IMR-90 (cell line): ENCODE measurements at regions not wholly inside any gene's neighbourhood (a gene's known extent, or its start where the extent isn't known, plus 50 kb on each side); places are given as distances from the start of the nearest gene placed in this dataset.

ENCODE experiments used
- ATAC-seq: fragments of 200-7000 bp; cut with Tn5 transposase; 2 replicates; pipeline ENCODE4 v1.9.1; 2020; ENCODE audit warnings: low read depth, mild to moderate bottlenecking, moderate library complexity
- BruUV-seq: library from RNA; stranded (reverse); fragments of 400-500 nt; replicated peaks from 2 replicates; lab custom pipeline; 2021; lab: Mats Ljungman, UMichigan
- CTCF ChIA-PET: fragments of 300-600 bp; formaldehyde crosslinking; extraction: SDS; loops from one replicate; lab custom pipeline; 2021; ENCODE audit warnings: antibody characterized with exemption; lab: Yijun Ruan, JAX
- POLR2A ChIA-PET: fragments of 300-600 bp; sonication (Branson Sonifier 250); formaldehyde crosslinking; loops from one replicate; lab custom pipeline; 2022; ENCODE audit warnings: antibody characterized with exemption; ENCODE audit not compliant: unreplicated experiment; lab: Charles Lee
- DNase-seq: peaks from one replicate; pipeline ENCODE4 v3.0.0; 2013
- H2AFZ ChIP-seq: replicated peaks from 2 replicates; pipeline ENCODE3; 2013; ENCODE audit warnings: low read length, mild to moderate bottlenecking; ENCODE audit not compliant: poor library complexity
- H2AK5ac ChIP-seq: 2 replicates; pipeline ENCODE4 v1.6.1; 2013; ENCODE audit warnings: low read depth, low read length, inconsistent platforms
- H2AK9ac ChIP-seq: replicated peaks from 2 replicates; pipeline ENCODE3; 2013; ENCODE audit warnings: mild to moderate bottlenecking, low read depth, low read length, moderate library complexity; ENCODE audit not compliant: poor library complexity
- H2BK120ac ChIP-seq: 2 replicates; pipeline ENCODE4 v1.6.1; 2013; ENCODE audit warnings: low read depth, low read length, inconsistent platforms
- H2BK15ac ChIP-seq: 3 replicates; pipeline ENCODE4 v1.6.1; 2013; ENCODE audit warnings: low read depth, low read length, inconsistent platforms
- H2BK20ac ChIP-seq: 2 replicates; pipeline ENCODE4 v1.6.1; 2013; ENCODE audit warnings: low read depth, mild to moderate bottlenecking, inconsistent platforms, low read length, moderate library complexity
- H2BK5ac ChIP-seq: 2 replicates; pipeline ENCODE4 v1.6.1; 2013; ENCODE audit warnings: mild to moderate bottlenecking, low read depth, low read length, inconsistent platforms; ENCODE audit not compliant: poor library complexity, severe bottlenecking
- H3K14ac ChIP-seq: replicated peaks from 2 replicates; pipeline ENCODE4 v1.6.1; 2013; ENCODE audit warnings: low read depth, low read length, inconsistent platforms
- H3K18ac ChIP-seq: 2 replicates; pipeline ENCODE4 v1.6.1; 2013; ENCODE audit warnings: low read depth, low read length, control low read depth
- H3K23ac ChIP-seq: 2 replicates; pipeline ENCODE4 v1.6.1; 2013; ENCODE audit warnings: low read depth, low read length, inconsistent platforms
- H3K27ac ChIP-seq: 2 replicates; pipeline ENCODE4 v1.5.1; 2013; ENCODE audit warnings: mild to moderate bottlenecking, control low read depth, low read length; ENCODE audit not compliant: insufficient read depth
- H3K27me3 ChIP-seq: 2 replicates; pipeline ENCODE4 v1.6.1; 2013; ENCODE audit warnings: low read length; ENCODE audit not compliant: control insufficient read depth, insufficient read depth
- H3K36me3 ChIP-seq: 2 replicates; pipeline ENCODE4 v1.6.1; 2013; ENCODE audit warnings: low read length, mixed read lengths; ENCODE audit not compliant: control insufficient read depth, insufficient read depth
- H3K4ac ChIP-seq: 2 replicates; pipeline ENCODE4 v1.6.1; 2013; ENCODE audit warnings: low read depth, low read length, inconsistent platforms
- H3K4me1 ChIP-seq: 2 replicates; pipeline ENCODE4 v1.6.1; 2013; ENCODE audit warnings: low read length, mixed read lengths; ENCODE audit not compliant: control insufficient read depth, insufficient read depth
- H3K4me2 ChIP-seq: 2 replicates; pipeline ENCODE4 v1.6.1; 2013; ENCODE audit warnings: low read depth, mild to moderate bottlenecking, control low read depth, low read length, moderate library complexity
- H3K4me3 ChIP-seq: 2 replicates; pipeline ENCODE4 v1.5.1; 2013; ENCODE audit warnings: low read depth, mild to moderate bottlenecking, control low read depth, low read length, moderate library complexity; ENCODE audit not compliant: insufficient read depth
- H3K56ac ChIP-seq: 2 replicates; pipeline ENCODE4 v1.6.1; 2013; ENCODE audit warnings: low read length, inconsistent platforms; ENCODE audit not compliant: insufficient read depth; ENCODE audit errors: extremely low read depth
- H3K79me1 ChIP-seq, 2 experiments: 2 replicates each; pipeline ENCODE4 v1.6.1; 2013; ENCODE audit warnings: low read length in 2 of 2, inconsistent platforms in 1 of 2, low read depth in 1 of 2
- H3K9ac ChIP-seq: 2 replicates; pipeline ENCODE4 v1.6.1; 2013; ENCODE audit warnings: low read depth, low read length, control low read depth
- H3K9me1 ChIP-seq: 2 replicates; pipeline ENCODE4 v1.6.1; 2013; ENCODE audit warnings: low read length, inconsistent platforms; ENCODE audit not compliant: insufficient read depth
- H3K9me3 ChIP-seq: 2 replicates; pipeline ENCODE4 v1.6.1; 2013; ENCODE audit warnings: low read length; ENCODE audit not compliant: control insufficient read depth, insufficient read depth
- H4K20me1 ChIP-seq: 2 replicates; pipeline ENCODE4 v1.6.1; 2013; ENCODE audit warnings: low read length, inconsistent platforms; ENCODE audit not compliant: insufficient read depth
- H4K5ac ChIP-seq: 2 replicates; pipeline ENCODE4 v1.6.1; 2013; ENCODE audit warnings: mild to moderate bottlenecking, low read depth, low read length, control low read depth
- H4K8ac ChIP-seq, 2 experiments: 2 replicates each; pipeline ENCODE4 v1.6.1; 2013; ENCODE audit warnings: low read depth in 2 of 2, low read length in 2 of 2, control low read depth in 1 of 2, inconsistent platforms in 1 of 2
- H4K91ac ChIP-seq: 2 replicates; pipeline ENCODE4 v1.6.1; 2013; ENCODE audit warnings: low read depth, low read length, inconsistent platforms; ENCODE audit not compliant: insufficient read depth
- CHD1 ChIP-seq: IDR thresholded peaks from 2 replicates; pipeline ENCODE4 v1.6.1; 2012; ENCODE audit warnings: low read depth, low read length, improper control_type of control experiment
- WGBS, 2 experiments: methylation state at CpG; one replicate each; pipeline versions ENCODE4 v1.1.5 to v1.1.7; 2013; ENCODE audit warnings: missing lambda C conversion rate in 2 of 2; ENCODE audit not compliant: insufficient read length in 1 of 2; ENCODE audit errors: extremely low coverage in 2 of 2; 5-methylcytosine and 5-hydroxymethylcytosine counted together
- dilution Hi-C: fragments of 300-500 bp; cut with HindIII; formaldehyde crosslinking; loops from one replicate; pipeline ENCODE4 v1.14.3; 2018; ENCODE audit warnings: low sequenced_read_pairs; ENCODE audit not compliant: unreplicated experiment
- in situ Hi-C: fragments of 300-500 bp; cut with MboI; formaldehyde crosslinking; loops from 3 replicates; pipeline ENCODE4 v1.14.3; 2019; ENCODE audit warnings: low sequenced_read_pairs, inconsistent platforms, mixed read lengths
- intact Hi-C: fragments of 100-400 bp; cut with micrococcal nuclease; formaldehyde crosslinking; loops from 2 replicates; pipeline ENCODE4 v1.10.0; 2022
- TF ChIP-seq, protein P1 (sequence below): fragments of 150-350 bp; IDR thresholded peaks from 2 replicates; pipeline ENCODE4 v1.6.1; 2017; ENCODE audit warnings: mild to moderate bottlenecking, antibody characterized with exemption, low read length, low read depth

DNA sequence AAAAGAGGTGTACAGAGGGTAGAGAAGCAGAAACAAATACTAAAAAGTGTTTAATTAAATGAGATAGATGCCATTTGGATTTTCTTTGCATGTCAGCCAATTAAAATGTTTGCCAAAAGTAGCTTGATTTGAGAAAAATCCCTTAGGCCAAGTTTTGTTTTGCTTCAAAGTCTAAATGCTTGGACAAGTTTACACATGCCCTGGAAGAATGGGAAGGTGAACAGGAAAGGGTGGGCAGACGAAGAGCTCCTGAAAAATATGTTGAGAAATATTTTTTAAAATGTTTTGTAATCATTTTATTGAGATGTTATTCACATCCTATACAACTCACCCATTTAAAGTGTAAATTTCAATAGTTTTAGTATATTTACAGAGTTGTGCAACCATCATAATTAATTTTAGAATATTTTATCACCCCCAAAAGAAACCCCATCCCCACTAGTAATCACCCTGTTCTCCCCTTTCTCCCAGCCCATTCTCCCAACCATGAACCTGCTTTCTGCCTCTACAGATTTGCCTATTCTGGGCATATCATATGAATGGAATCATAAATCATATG lies 98.5 kb upstream of the ANK3 start:
- Histone ChIP-seq H3K4me3 (no peak overlapping the region), H3K23ac (no peak overlapping the region), H3K79me1 (no peaks in the 10 kb centered on the region), H2BK120ac (no peak overlapping the region), H2BK15ac (no peak overlapping the region), H3K14ac (no peak overlapping the region), H2AK5ac (no peak overlapping the region), H3K9ac (no peak overlapping the region), H4K5ac (no peak overlapping the region), H3K18ac (no peak overlapping the region), H3K27ac (no peak overlapping the region), H3K9me3 (no peaks in the 10 kb centered on the region), H2BK5ac (no peak overlapping the region), H2BK20ac (no peak overlapping the region), H3K4ac (no peak overlapping the region), H3K56ac (no peak overlapping the region), H4K20me1 (no peaks in the 10 kb centered on the region), H2AFZ (no peak overlapping the region), H3K4me2 (no peak overlapping the region), H4K8ac (no peak overlapping the region), H3K36me3 (no peaks in the 10 kb centered on the region), H3K9me1 (no peaks in the 10 kb centered on the region), H3K27me3 (peaks cover 2% of the 10 kb centered on the region; the same call in 1 of the 2 replicates), H3K4me1 (no peaks in the 10 kb centered on the region), H2AK9ac (no peak overlapping the region), H4K91ac (no peak overlapping the region)
- no peak for ATAC-seq
- POLR2A ChIA-PET, result interaction anchor here (0.6 kb wide), 1 partner anchor 8 kb away, joined by 4 read pairs; no protein-coding TSS in a partner anchor
- dilution Hi-C loops, result no loop called here
- BruUV-seq, result no TSS peak
- no peak for DNase-seq
- WGBS, 2 experiments, result no CpG with 5 or more reads among the region's 1 CpG
- no peak for TF ChIP-seq CHD1
- TF ChIP-seq, protein P1, sequence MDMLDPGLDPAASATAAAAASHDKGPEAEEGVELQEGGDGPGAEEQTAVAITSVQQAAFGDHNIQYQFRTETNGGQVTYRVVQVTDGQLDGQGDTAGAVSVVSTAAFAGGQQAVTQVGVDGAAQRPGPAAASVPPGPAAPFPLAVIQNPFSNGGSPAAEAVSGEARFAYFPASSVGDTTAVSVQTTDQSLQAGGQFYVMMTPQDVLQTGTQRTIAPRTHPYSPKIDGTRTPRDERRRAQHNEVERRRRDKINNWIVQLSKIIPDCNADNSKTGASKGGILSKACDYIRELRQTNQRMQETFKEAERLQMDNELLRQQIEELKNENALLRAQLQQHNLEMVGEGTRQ, result no peak
- in situ Hi-C loops, result no loop called here
- CTCF ChIA-PET, result interaction anchor here (0.6 kb wide), 1 partner anchor 1462 kb away, joined by 4 read pairs; no protein-coding TSS in a partner anchor
- intact Hi-C loops, result no loop called here
